22Rv1 (cell line): ENCODE measurements at regions not wholly inside any gene's neighbourhood (a gene's known extent, or its start where the extent isn't known, plus 50 kb on each side); places are given as distances from the start of the nearest gene placed in this dataset.

Source experiments
- CTCF ChIP-seq: fragments of 450-650 bp; IDR thresholded peaks from 2 replicates; pipeline ENCODE4 v1.5.1; 2017; ENCODE audit warnings: mild to moderate bottlenecking
- ZFX ChIP-seq: fragments of 450-650 bp; IDR thresholded peaks from 2 replicates; pipeline ENCODE4 v1.6.1; 2017; ENCODE audit warnings: antibody characterized with exemption, borderline replicate concordance

- TF ChIP-seq CTCF (no peak), ZFX (no peak)
These were observed 108.6 kb upstream of the CPEB2 start for GRCh38 chr4:14893713-14894112.
